ENCODE measurements at regions not wholly inside any gene's neighbourhood (a gene's known extent, or its start where the extent isn't known, plus 50 kb on each side); places are given as distances from the start of the nearest gene placed in this dataset.
"Not testable (repeated sequence)": the region's sequence is repeated elsewhere in the genome, so short reads cannot be mapped to it uniquely, and the experiment has no call there.

DNA sequence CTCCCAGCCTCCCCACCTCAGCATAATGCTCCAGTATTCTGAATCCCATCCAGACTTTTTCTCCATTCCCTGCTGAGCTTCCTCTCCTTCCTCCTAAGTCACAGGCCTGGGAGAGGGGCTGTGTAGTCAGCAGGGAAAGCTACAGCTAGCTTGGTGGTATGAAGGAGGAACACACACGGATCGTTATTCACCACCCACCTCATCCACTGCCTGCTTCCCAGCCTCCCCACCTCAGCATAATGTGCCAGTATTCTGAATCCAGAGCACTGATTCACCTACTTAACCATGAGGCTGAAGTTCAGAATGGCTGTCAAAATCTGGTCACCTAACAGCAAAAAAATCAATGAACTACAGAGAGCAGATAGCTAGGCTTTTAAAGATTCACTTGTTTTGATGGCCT is 806.6 kb upstream of the AMELY start:
- no peak overlapping the region for H3K27ac ChIP-seq (ENCODE audit: low read depth, low read length, poor library complexity, severe bottlenecking)
- CTCF ChIA-PET (ENCODE audit: unreplicated experiment) = no interaction called here
- TF ChIP-seq EZH2phosphoT487 (IDR thresholded peaks at IDR 0.05; ENCODE audit: borderline replicate concordance, low read depth, low read length) = no peak
- TF ChIP-seq, protein P1, sequence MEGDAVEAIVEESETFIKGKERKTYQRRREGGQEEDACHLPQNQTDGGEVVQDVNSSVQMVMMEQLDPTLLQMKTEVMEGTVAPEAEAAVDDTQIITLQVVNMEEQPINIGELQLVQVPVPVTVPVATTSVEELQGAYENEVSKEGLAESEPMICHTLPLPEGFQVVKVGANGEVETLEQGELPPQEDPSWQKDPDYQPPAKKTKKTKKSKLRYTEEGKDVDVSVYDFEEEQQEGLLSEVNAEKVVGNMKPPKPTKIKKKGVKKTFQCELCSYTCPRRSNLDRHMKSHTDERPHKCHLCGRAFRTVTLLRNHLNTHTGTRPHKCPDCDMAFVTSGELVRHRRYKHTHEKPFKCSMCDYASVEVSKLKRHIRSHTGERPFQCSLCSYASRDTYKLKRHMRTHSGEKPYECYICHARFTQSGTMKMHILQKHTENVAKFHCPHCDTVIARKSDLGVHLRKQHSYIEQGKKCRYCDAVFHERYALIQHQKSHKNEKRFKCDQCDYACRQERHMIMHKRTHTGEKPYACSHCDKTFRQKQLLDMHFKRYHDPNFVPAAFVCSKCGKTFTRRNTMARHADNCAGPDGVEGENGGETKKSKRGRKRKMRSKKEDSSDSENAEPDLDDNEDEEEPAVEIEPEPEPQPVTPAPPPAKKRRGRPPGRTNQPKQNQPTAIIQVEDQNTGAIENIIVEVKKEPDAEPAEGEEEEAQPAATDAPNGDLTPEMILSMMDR (conservative IDR thresholded peaks at IDR 0.05; ENCODE audit: low read length) = no peak
- POLR2A ChIA-PET = no interaction called here
- H3K4me3 ChIP-seq (ENCODE audit: low read depth, low read length, poor library complexity, severe bottlenecking) = no peak overlapping the region
- no peaks in the 10 kb centered on the region for H3K79me2 ChIP-seq (ENCODE audit: insufficient read depth, low read depth, low read length)
- H2AFZ ChIP-seq (ENCODE audit: low read length) = no peak overlapping the region
- BruUV-seq (replicated peaks) = no TSS peak
- no peaks in the 10 kb centered on the region for H3K9me3 ChIP-seq (ENCODE audit: low read length)
- H3K4me2 ChIP-seq (ENCODE audit: low read length) = no peak overlapping the region
- H3K36me3 ChIP-seq (ENCODE audit: insufficient read depth, low read length) = no peaks in the 10 kb centered on the region
- intact Hi-C loops (cut with micrococcal nuclease; ENCODE audit: unreplicated experiment) = loop anchor here (5.0 kb wide), 1 partner anchor 36 kb away; no protein-coding TSS in a partner anchor
- peaks cover under 1% of the 10 kb centered on the region for H3K4me1 ChIP-seq (ENCODE audit: insufficient read depth, low read length, poor library complexity, severe bottlenecking)
- no peak for DNase-seq (ENCODE audit: low spot score)
- no peaks in the 10 kb centered on the region for H3K9me2 ChIP-seq (ENCODE audit: insufficient read depth, low read length)
- H4K20me1 ChIP-seq (ENCODE audit: insufficient read depth, low read length) = no peaks in the 10 kb centered on the region

- ChIA-PET POLR2A (no interaction called here), CTCF (ENCODE audit: unreplicated experiment) (no interaction called here)
- Histone ChIP-seq H3K36me3 (ENCODE audit: insufficient read depth, low read length) (no peaks in the 10 kb centered on the region), H4K20me1 (ENCODE audit: insufficient read depth, low read length) (no peaks in the 10 kb centered on the region; the same call in 1 of the 2 replicates), H3K27ac (ENCODE audit: low read depth, low read length, poor library complexity, severe bottlenecking) (no peak overlapping the region), H2AFZ (ENCODE audit: low read length) (no peak overlapping the region), H3K9me3 (ENCODE audit: low read length) (no peaks in the 10 kb centered on the region), H3K79me2 (ENCODE audit: insufficient read depth, low read depth, low read length) (no peaks in the 10 kb centered on the region), H3K4me3 (ENCODE audit: low read depth, low read length, poor library complexity, severe bottlenecking) (no peak overlapping the region), H3K9me2 (ENCODE audit: insufficient read depth, low read length) (no peaks in the 10 kb centered on the region), H3K4me1 (ENCODE audit: insufficient read depth, low read length, poor library complexity, severe bottlenecking) (no peaks in the 10 kb centered on the region), H3K4me2 (ENCODE audit: low read length) (no peak overlapping the region)
- no TSS peak for BruUV-seq (replicated peaks)
- TF ChIP-seq, protein P1 (conservative IDR thresholded peaks at IDR 0.05; ENCODE audit: low read length) = no peak
- TF ChIP-seq EZH2phosphoT487 (IDR thresholded peaks at IDR 0.05; ENCODE audit: borderline replicate concordance, low read depth, low read length) = no peak
- intact Hi-C loops (cut with micrococcal nuclease; ENCODE audit: unreplicated experiment) = loop anchor here (5.0 kb wide), 1 partner anchor 42 kb away; no protein-coding TSS in a partner anchor
- no peak for DNase-seq (ENCODE audit: low spot score)
These were observed 802.9 kb upstream of the AMELY start for GRCh38 chrY:7714426-7714825.

GRCh38 chrY:7713738-7714137 is 802.2 kb upstream of the AMELY start:
- H3K9me3 ChIP-seq (ENCODE audit: low read length); H3K79me2 ChIP-seq (ENCODE audit: insufficient read depth, low read depth, low read length); H3K36me3 ChIP-seq (ENCODE audit: insufficient read depth, low read length); H3K4me3 ChIP-seq (ENCODE audit: low read depth, low read length, poor library complexity, severe bottlenecking); H4K20me1 ChIP-seq (ENCODE audit: insufficient read depth, low read length); CTCF ChIA-PET (ENCODE audit: unreplicated experiment); H3K4me2 ChIP-seq (ENCODE audit: low read length); H3K9me2 ChIP-seq (ENCODE audit: insufficient read depth, low read length); BruUV-seq (replicated peaks); DNase-seq (ENCODE audit: low spot score); H2AFZ ChIP-seq (ENCODE audit: low read length); H3K27ac ChIP-seq (ENCODE audit: low read depth, low read length, poor library complexity, severe bottlenecking); H3K4me1 ChIP-seq (ENCODE audit: insufficient read depth, low read length, poor library complexity, severe bottlenecking); POLR2A ChIA-PET: not testable (repeated sequence)
- intact Hi-C loops (cut with micrococcal nuclease; ENCODE audit: unreplicated experiment) = loop anchor here (5.0 kb wide), 1 partner anchor 41 kb away; no protein-coding TSS in a partner anchor

All from OCI-LY7 (cell line).